ENCODE measurements at regions not wholly inside any gene's neighbourhood (a gene's known extent, or its start where the extent isn't known, plus 50 kb on each side); places are given as distances from the start of the nearest gene placed in this dataset.

GRCh38 chr4:188624370-188624769 lies 485.1 kb downstream of the TRIML1 start:
- Histone ChIP-seq H3K4me3 (ENCODE audit: low read length) (no peak overlapping the region), H3K27ac (ENCODE audit: low read depth, low read length) (no peak overlapping the region), H3K9ac (ENCODE audit: extremely low read depth, low read length, poor library complexity, severe bottlenecking) (no peak overlapping the region), H3K9me3 (ENCODE audit: control insufficient read depth, low read length) (no peaks in the 10 kb centered on the region), H3K27me3 (ENCODE audit: control insufficient read depth, insufficient read depth, low read length, poor library complexity, severe bottlenecking) (no peaks in the 10 kb centered on the region), H3K36me3 (ENCODE audit: control insufficient read depth, insufficient read depth, low read length) (no peaks in the 10 kb centered on the region), H3K4me1 (ENCODE audit: control insufficient read depth, insufficient read depth, low read length) (no peaks in the 10 kb centered on the region)
- 77 to 93% methylated on average over 2 to 4 of the region's 4 CpGs for WGBS, 2 experiments (ENCODE audit: insufficient coverage in 1 of 2, insufficient read length in 1 of 2)
- Mint-ChIP-seq H3K4me3 (no peak overlapping the region), H3K27ac (no peak overlapping the region), H3K36me3 (ENCODE audit: low read depth) (no peaks in the 10 kb centered on the region), H3K4me1 (peaks cover 15% of the 10 kb centered on the region), H3K27me3 (ENCODE audit: insufficient read depth) (no peaks in the 10 kb centered on the region), H3K9me3 (no peaks in the 10 kb centered on the region)
- TF ChIP-seq CTCF (conservative IDR thresholded peaks at IDR 0.05), result no peak
- no peak for DNase-seq

GRCh38 chr4:188627892-188628291 lies 488.7 kb downstream of the TRIML1 start:
- H3K4me3 Mint-ChIP-seq, result no peak overlapping the region
- no peak for TF ChIP-seq CTCF (conservative IDR thresholded peaks at IDR 0.05)
- no peak for DNase-seq
- no peaks in the 10 kb centered on the region for H3K27me3 ChIP-seq (ENCODE audit: control insufficient read depth, insufficient read depth, low read length, poor library complexity, severe bottlenecking)
- H3K27ac Mint-ChIP-seq, result no peak overlapping the region
- H3K36me3 ChIP-seq (ENCODE audit: control insufficient read depth, insufficient read depth, low read length), result no peaks in the 10 kb centered on the region
- H3K9ac ChIP-seq (ENCODE audit: extremely low read depth, low read length, poor library complexity, severe bottlenecking), result no peak overlapping the region
- H3K36me3 Mint-ChIP-seq (ENCODE audit: low read depth), result peaks cover 4% of the 10 kb centered on the region
- H3K27me3 Mint-ChIP-seq (ENCODE audit: insufficient read depth), result peaks cover 3% of the 10 kb centered on the region
- H3K9me3 Mint-ChIP-seq, result peaks cover 10% of the 10 kb centered on the region
- peaks cover 7% of the 10 kb centered on the region for H3K9me3 ChIP-seq (ENCODE audit: control insufficient read depth, low read length)
- 79% methylated on average over 1 of the region's 1 CpG; no CpG with 5 or more reads in 1 of the 2 experiments for WGBS, 2 experiments (ENCODE audit: insufficient coverage in 1 of 2, insufficient read length in 1 of 2)
- H3K4me1 Mint-ChIP-seq, result no peaks in the 10 kb centered on the region
- H3K4me1 ChIP-seq (ENCODE audit: control insufficient read depth, insufficient read depth, low read length), result no peaks in the 10 kb centered on the region
- H3K4me3 ChIP-seq (ENCODE audit: low read length), result no peak overlapping the region
- H3K27ac ChIP-seq (ENCODE audit: low read depth, low read length), result no peak overlapping the region

- Mint-ChIP-seq H3K9me3 (no peaks in the 10 kb centered on the region), H3K36me3 (ENCODE audit: low read depth) (no peaks in the 10 kb centered on the region), H3K27me3 (ENCODE audit: insufficient read depth) (no peaks in the 10 kb centered on the region), H3K4me1 (no peaks in the 10 kb centered on the region), H3K27ac (no peak overlapping the region), H3K4me3 (no peak overlapping the region)
- Histone ChIP-seq H3K27ac (ENCODE audit: low read depth, low read length) (no peak overlapping the region), H3K9ac (ENCODE audit: extremely low read depth, low read length, poor library complexity, severe bottlenecking) (no peak overlapping the region), H3K36me3 (ENCODE audit: control insufficient read depth, insufficient read depth, low read length) (no peaks in the 10 kb centered on the region), H3K4me1 (ENCODE audit: control insufficient read depth, insufficient read depth, low read length) (no peaks in the 10 kb centered on the region), H3K4me3 (ENCODE audit: low read length) (no peak overlapping the region), H3K9me3 (ENCODE audit: control insufficient read depth, low read length) (no peaks in the 10 kb centered on the region), H3K27me3 (ENCODE audit: control insufficient read depth, insufficient read depth, low read length, poor library complexity, severe bottlenecking) (no peaks in the 10 kb centered on the region)
- no peak for DNase-seq
- TF ChIP-seq CTCF (conservative IDR thresholded peaks at IDR 0.05), result no peak
- WGBS, 2 experiments (ENCODE audit: insufficient coverage in 1 of 2, insufficient read length in 1 of 2), result 87% methylated on average over 4 of the region's 4 CpGs; no CpG with 5 or more reads in 1 of the 2 experiments
Observed at GRCh38 chr4:188639479-188640100, 500.3 kb downstream of the TRIML1 start.

All from endodermal cell (in vitro differentiated cells).